ENCODE measurements at regions not wholly inside any gene's neighbourhood (a gene's known extent, or its start where the extent isn't known, plus 50 kb on each side); places are given as distances from the start of the nearest gene placed in this dataset.

GRCh38 chr13:108448891-108449290 lies 179.4 kb downstream of the TNFSF13B start:
- no peak for DNase-seq (ENCODE audit: extremely low read depth in 1 of 4, low spot score in 3 of 4)
- H3K27ac ChIP-seq (ENCODE audit: extremely low read depth, low read depth, low read length), result no peak overlapping the region
- no peaks in the 10 kb centered on the region for H3K9me1 ChIP-seq (ENCODE audit: control insufficient read depth, insufficient read depth, low read length)
- TF ChIP-seq HNRNPLL (IDR thresholded peaks at IDR 0.05; ENCODE audit: low read depth, low read length, poor library complexity, severe bottlenecking) (no peak), ZNF384 (IDR thresholded peaks at IDR 0.05; ENCODE audit: low read depth, low read length) (no peak), TCF15 (CRISPR knock-in tag; IDR thresholded peaks at IDR 0.05) (no peak), ZHX1 (conservative IDR thresholded peaks at IDR 0.05; ENCODE audit: low read length) (no peak), ZNF140 (CRISPR knock-in tag; IDR thresholded peaks at IDR 0.05) (no peak), GATAD2B (IDR thresholded peaks at IDR 0.05; ENCODE audit: borderline replicate concordance) (no peak), ZFX (CRISPR knock-in tag; IDR thresholded peaks at IDR 0.05) (no peak), PHF20 (IDR thresholded peaks at IDR 0.05; ENCODE audit: partially characterized antibody) (no peak), HDAC3 (IDR thresholded peaks at IDR 0.05; ENCODE audit: borderline replicate concordance, partially characterized antibody) (no peak), BRF2 (IDR thresholded peaks at IDR 0.05; ENCODE audit: borderline replicate concordance, insufficient read depth, insufficient read length) (no peak), FOXO4 (CRISPR knock-in tag; IDR thresholded peaks at IDR 0.05) (no peak), NCOA1 (IDR thresholded peaks at IDR 0.05; ENCODE audit: low read depth) (no peak), ARNT (IDR thresholded peaks at IDR 0.05) (no peak), BCL6 (CRISPR knock-in tag; IDR thresholded peaks at IDR 0.05) (no peak), PRMT5 (CRISPR knock-in tag; IDR thresholded peaks at IDR 0.05) (no peak)
- no peaks in the 10 kb centered on the region for H4K20me1 ChIP-seq (replicated peaks; ENCODE audit: control insufficient read depth, insufficient read depth, low read length)
- intact Hi-C loops (cut with micrococcal nuclease), result no loop called here
- H3K4me2 ChIP-seq (ENCODE audit: insufficient read depth, low read length), result no peak overlapping the region
- ChIA-PET CTCF (ENCODE audit: low intra/inter-chr PET ratio) (no interaction called here), POLR2A (no interaction called here)
- no peak overlapping the region for H2AFZ ChIP-seq (ENCODE audit: low read depth, low read length)
- no peak for FAIRE-seq
- in situ Hi-C loops (cut with MboI), result no loop called here
- H3K9me3 ChIP-seq (replicated peaks; ENCODE audit: control insufficient read depth, insufficient read depth, low read depth, low read length), result no peaks in the 10 kb centered on the region
- H3K79me2 ChIP-seq (ENCODE audit: control insufficient read depth, insufficient read depth, low read length), result no peaks in the 10 kb centered on the region
- no peak overlapping the region for H3K4me3 ChIP-seq
- no peaks in the 10 kb centered on the region for H3K4me1 ChIP-seq (replicated peaks in 1 of 2; ENCODE audit: control insufficient read depth in 2 of 2, insufficient read depth in 2 of 2, low read length in 2 of 2)
- H3K9ac ChIP-seq (ENCODE audit: insufficient read depth in 1 of 2, low read depth in 2 of 2, low read length in 2 of 2), result no peak overlapping the region
- no peaks in the 10 kb centered on the region for H3K27me3 ChIP-seq (ENCODE audit: control insufficient read depth in 2 of 2, insufficient read depth in 2 of 2, low read length in 2 of 2)
- no peak for ATAC-seq
- no TSS peak for BruUV-seq (replicated peaks)
- no peaks in the 10 kb centered on the region for H3K36me3 ChIP-seq (ENCODE audit: control insufficient read depth, insufficient read depth, low read length)

Measured in K562 (cell line).